ENCODE measurements at regions not wholly inside any gene's neighbourhood (a gene's known extent, or its start where the extent isn't known, plus 50 kb on each side); places are given as distances from the start of the nearest gene placed in this dataset.

- Mint-ChIP-seq H3K36me3 (ENCODE audit: low read depth) (no peaks in the 10 kb centered on the region), H3K27ac (no peak overlapping the region), H3K27me3 (peaks cover 6% of the 10 kb centered on the region), H3K9me3 (no peaks in the 10 kb centered on the region), H3K4me3 (no peak overlapping the region), H3K4me1 (ENCODE audit: low read depth) (no peaks in the 10 kb centered on the region)
Observed at GRCh38 chr1:4516596-4516995, 137.8 kb upstream of the AJAP1 start.

GRCh38 chr1:4517186-4517954 lies 137.0 kb upstream of the AJAP1 start:
- Mint-ChIP-seq H3K27ac (no peak overlapping the region), H3K4me1 (ENCODE audit: low read depth) (no peaks in the 10 kb centered on the region), H3K27me3 (peaks cover 6% of the 10 kb centered on the region), H3K4me3 (no peak overlapping the region), H3K9me3 (no peaks in the 10 kb centered on the region), H3K36me3 (ENCODE audit: low read depth) (no peaks in the 10 kb centered on the region)

- Mint-ChIP-seq H3K36me3 (ENCODE audit: low read depth) (no peaks in the 10 kb centered on the region), H3K9me3 (no peaks in the 10 kb centered on the region), H3K4me3 (no peak overlapping the region), H3K4me1 (ENCODE audit: low read depth) (no peaks in the 10 kb centered on the region), H3K27me3 (peaks cover 7% of the 10 kb centered on the region), H3K27ac (no peak overlapping the region)
Observed at GRCh38 chr1:4518621-4519020, 135.8 kb upstream of the AJAP1 start.

GRCh38 chr1:4519954-4520353 lies 134.5 kb upstream of the AJAP1 start:
- Mint-ChIP-seq H3K27me3 (peaks cover 4% of the 10 kb centered on the region), H3K4me3 (no peak overlapping the region), H3K4me1 (ENCODE audit: low read depth) (no peaks in the 10 kb centered on the region), H3K27ac (no peak overlapping the region), H3K9me3 (no peaks in the 10 kb centered on the region), H3K36me3 (ENCODE audit: low read depth) (no peaks in the 10 kb centered on the region)

GRCh38 chr1:4523551-4523950 lies 130.9 kb upstream of the AJAP1 start:
- no peak overlapping the region for H3K27ac Mint-ChIP-seq
- H3K9me3 Mint-ChIP-seq: no peaks in the 10 kb centered on the region
- no peaks in the 10 kb centered on the region for H3K4me1 Mint-ChIP-seq (ENCODE audit: low read depth)
- H3K36me3 Mint-ChIP-seq (ENCODE audit: low read depth): no peaks in the 10 kb centered on the region
- peaks cover 4% of the 10 kb centered on the region for H3K27me3 Mint-ChIP-seq
- H3K4me3 Mint-ChIP-seq: no peak overlapping the region

- Mint-ChIP-seq H3K4me3 (no peak overlapping the region), H3K9me3 (no peaks in the 10 kb centered on the region), H3K27me3 (peaks cover 11% of the 10 kb centered on the region), H3K36me3 (ENCODE audit: low read depth) (no peaks in the 10 kb centered on the region), H3K4me1 (ENCODE audit: low read depth) (no peaks in the 10 kb centered on the region), H3K27ac (no peak overlapping the region)
Observed at GRCh38 chr1:4526747-4527146, 127.7 kb upstream of the AJAP1 start.

- peaks cover 11% of the 10 kb centered on the region for H3K27me3 Mint-ChIP-seq
- no peaks in the 10 kb centered on the region for H3K9me3 Mint-ChIP-seq
- no peaks in the 10 kb centered on the region for H3K4me1 Mint-ChIP-seq (ENCODE audit: low read depth)
- H3K36me3 Mint-ChIP-seq (ENCODE audit: low read depth): no peaks in the 10 kb centered on the region
- no peak overlapping the region for H3K27ac Mint-ChIP-seq
- H3K4me3 Mint-ChIP-seq: no peak overlapping the region
Observed at GRCh38 chr1:4527819-4528218, 126.6 kb upstream of the AJAP1 start.

- Mint-ChIP-seq H3K36me3 (ENCODE audit: low read depth) (no peaks in the 10 kb centered on the region), H3K4me1 (ENCODE audit: low read depth) (no peaks in the 10 kb centered on the region), H3K4me3 (no peak overlapping the region), H3K27ac (no peak overlapping the region), H3K27me3 (peaks cover 10% of the 10 kb centered on the region), H3K9me3 (no peaks in the 10 kb centered on the region)
Observed at GRCh38 chr1:4528590-4528989, 125.8 kb upstream of the AJAP1 start.

- Mint-ChIP-seq H3K4me3 (no peak overlapping the region), H3K9me3 (peaks cover 3% of the 10 kb centered on the region), H3K4me1 (ENCODE audit: low read depth) (no peaks in the 10 kb centered on the region), H3K27me3 (peaks cover 10% of the 10 kb centered on the region), H3K36me3 (ENCODE audit: low read depth) (no peaks in the 10 kb centered on the region), H3K27ac (no peak overlapping the region)
Observed at GRCh38 chr1:4529446-4530165, 124.8 kb upstream of the AJAP1 start.

- Mint-ChIP-seq H3K36me3 (ENCODE audit: low read depth) (no peaks in the 10 kb centered on the region), H3K27ac (no peak overlapping the region), H3K4me1 (ENCODE audit: low read depth) (no peaks in the 10 kb centered on the region), H3K27me3 (peaks cover 10% of the 10 kb centered on the region), H3K9me3 (peaks cover 8% of the 10 kb centered on the region), H3K4me3 (no peak overlapping the region)
Observed at GRCh38 chr1:4530166-4530785, 124.1 kb upstream of the AJAP1 start.

GRCh38 chr1:4531842-4532241 lies 122.6 kb upstream of the AJAP1 start:
- Mint-ChIP-seq H3K27me3 (peaks cover 10% of the 10 kb centered on the region), H3K9me3 (peaks cover 8% of the 10 kb centered on the region), H3K36me3 (ENCODE audit: low read depth) (no peaks in the 10 kb centered on the region), H3K27ac (no peak overlapping the region), H3K4me1 (ENCODE audit: low read depth) (no peaks in the 10 kb centered on the region), H3K4me3 (no peak overlapping the region)

- Mint-ChIP-seq H3K9me3 (peaks cover 8% of the 10 kb centered on the region), H3K36me3 (ENCODE audit: low read depth) (no peaks in the 10 kb centered on the region), H3K4me3 (no peak overlapping the region), H3K27me3 (peaks cover 10% of the 10 kb centered on the region), H3K4me1 (ENCODE audit: low read depth) (no peaks in the 10 kb centered on the region), H3K27ac (no peak overlapping the region)
Observed at GRCh38 chr1:4532656-4533055, 121.8 kb upstream of the AJAP1 start.

- Mint-ChIP-seq H3K27me3 (peaks cover 7% of the 10 kb centered on the region), H3K9me3 (peaks cover 18% of the 10 kb centered on the region), H3K4me1 (ENCODE audit: low read depth) (no peaks in the 10 kb centered on the region), H3K4me3 (no peak overlapping the region), H3K27ac (no peak overlapping the region), H3K36me3 (ENCODE audit: low read depth) (no peaks in the 10 kb centered on the region)
Observed at GRCh38 chr1:4546911-4547310, 107.5 kb upstream of the AJAP1 start.

GRCh38 chr1:4549930-4550329 lies 104.5 kb upstream of the AJAP1 start:
- Mint-ChIP-seq H3K4me1 (ENCODE audit: low read depth) (no peaks in the 10 kb centered on the region), H3K27me3 (peaks cover 13% of the 10 kb centered on the region), H3K27ac (no peak overlapping the region), H3K9me3 (peaks cover 6% of the 10 kb centered on the region), H3K36me3 (ENCODE audit: low read depth) (no peaks in the 10 kb centered on the region), H3K4me3 (no peak overlapping the region)

GRCh38 chr1:4550941-4551340 lies 103.5 kb upstream of the AJAP1 start:
- H3K4me1 Mint-ChIP-seq (ENCODE audit: low read depth): no peaks in the 10 kb centered on the region
- no peak overlapping the region for H3K27ac Mint-ChIP-seq
- no peak overlapping the region for H3K4me3 Mint-ChIP-seq
- no peaks in the 10 kb centered on the region for H3K36me3 Mint-ChIP-seq (ENCODE audit: low read depth)
- peaks cover 16% of the 10 kb centered on the region for H3K27me3 Mint-ChIP-seq
- peaks cover 6% of the 10 kb centered on the region for H3K9me3 Mint-ChIP-seq
